Ishikawa (cell line): ENCODE measurements at regions not wholly inside any gene's neighbourhood (a gene's known extent, or its start where the extent isn't known, plus 50 kb on each side); places are given as distances from the start of the nearest gene placed in this dataset.
A peak's percentile ranks its signal among the peaks of the same experiment; 100 is the strongest.

ENCODE experiments used
- CEBPB ChIP-seq: IDR thresholded peaks from 2 replicates; pipeline ENCODE4 v1.6.1; 2012
- CREB1 ChIP-seq: IDR thresholded peaks from 2 replicates; pipeline ENCODE4 v1.6.1; 2012; ENCODE audit warnings: low read depth
- EGR1 ChIP-seq: IDR thresholded peaks from 2 replicates; pipeline ENCODE4 v1.6.1; 2012
- EP300 ChIP-seq: IDR thresholded peaks from 2 replicates; pipeline ENCODE4 v1.6.1; 2012; ENCODE audit warnings: borderline replicate concordance
- FOXM1 ChIP-seq: IDR thresholded peaks from 2 replicates; pipeline ENCODE4 v1.6.1; 2012; ENCODE audit warnings: low read depth, borderline replicate concordance
- MAX ChIP-seq: IDR thresholded peaks from 2 replicates; pipeline ENCODE4 v1.6.1; 2012
- NFIC ChIP-seq: IDR thresholded peaks from 2 replicates; pipeline ENCODE4 v1.6.1; 2012
- RAD21 ChIP-seq: IDR thresholded peaks from 2 replicates; pipeline ENCODE4 v1.6.1; 2012; ENCODE audit warnings: low read depth
- REST ChIP-seq: IDR thresholded peaks from 2 replicates; pipeline ENCODE4 v1.6.1; 2012; ENCODE audit warnings: low read depth, mild to moderate bottlenecking
- TAF1 ChIP-seq: IDR thresholded peaks from 2 replicates; pipeline ENCODE4 v1.6.1; 2012; ENCODE audit warnings: low read depth, mild to moderate bottlenecking
- TCF12 ChIP-seq: IDR thresholded peaks from 2 replicates; pipeline ENCODE4 v1.6.1; 2012; ENCODE audit warnings: low read depth
- TEAD4 ChIP-seq: IDR thresholded peaks from 2 replicates; pipeline ENCODE4 v1.6.1; 2012
- USF1 ChIP-seq: IDR thresholded peaks from 2 replicates; pipeline ENCODE4 v1.6.1; 2012
- YY1 ChIP-seq: IDR thresholded peaks from 2 replicates; pipeline ENCODE4 v1.6.1; 2012; ENCODE audit warnings: low read depth
- ZBTB7A ChIP-seq: IDR thresholded peaks from 2 replicates; pipeline ENCODE4 v1.6.1; 2012; ENCODE audit warnings: low read depth

- TF ChIP-seq TEAD4 (no peak), ZBTB7A (no peak), MAX (no peak), EP300 (no peak), TCF12 (no peak), CEBPB (no peak), RAD21 (no peak), FOXM1 (no peak), NFIC (no peak), TAF1 (no peak), REST (no peak), YY1 (no peak), USF1 (no peak), EGR1 (no peak), CREB1 (no peak)
Observed at GRCh38 chr2:16409849-16410248, 255.8 kb downstream of the CYRIA start.

- TF ChIP-seq TEAD4 (no peak), CEBPB (no peak), NFIC (no peak), ZBTB7A (no peak), REST (no peak), EP300 (no peak)
Observed at GRCh38 chr2:16409006-16409390, 256.6 kb downstream of the CYRIA start.

GRCh38 chr2:16408331-16409005, 257.2 kb downstream of the CYRIA start:
- TF ChIP-seq TCF12 (no peak), TEAD4 (peak; percentile 32; the same call in 1 of the 2 replicates), REST (no peak), CREB1 (no peak), RAD21 (no peak), YY1 (no peak), CEBPB (no peak), NFIC (0 out of 2 replicates have a peak, but pooled peaks have one; percentile 39), ZBTB7A (no peak), MAX (no peak), FOXM1 (no peak)

GRCh38 chr2:16407358-16407757, 258.3 kb downstream of the CYRIA start:
- no peak for TF ChIP-seq FOXM1
- TF ChIP-seq CREB1, result no peak
- TF ChIP-seq CEBPB, result no peak
- no peak for TF ChIP-seq NFIC
- TF ChIP-seq TCF12, result no peak
- TF ChIP-seq TEAD4, result no peak

- TF ChIP-seq CEBPB (no peak), NFIC (no peak), YY1 (no peak), REST (no peak), MAX (no peak), CREB1 (no peak), FOXM1 (no peak), RAD21 (no peak), EP300 (no peak), TEAD4 (no peak), TCF12 (no peak), USF1 (no peak), ZBTB7A (no peak), TAF1 (no peak)
Observed at GRCh38 chr2:16406496-16407289, 258.9 kb downstream of the CYRIA start.
